ENCODE measurements at regions not wholly inside any gene's neighbourhood (a gene's known extent, or its start where the extent isn't known, plus 50 kb on each side); places are given as distances from the start of the nearest gene placed in this dataset.

DNA sequence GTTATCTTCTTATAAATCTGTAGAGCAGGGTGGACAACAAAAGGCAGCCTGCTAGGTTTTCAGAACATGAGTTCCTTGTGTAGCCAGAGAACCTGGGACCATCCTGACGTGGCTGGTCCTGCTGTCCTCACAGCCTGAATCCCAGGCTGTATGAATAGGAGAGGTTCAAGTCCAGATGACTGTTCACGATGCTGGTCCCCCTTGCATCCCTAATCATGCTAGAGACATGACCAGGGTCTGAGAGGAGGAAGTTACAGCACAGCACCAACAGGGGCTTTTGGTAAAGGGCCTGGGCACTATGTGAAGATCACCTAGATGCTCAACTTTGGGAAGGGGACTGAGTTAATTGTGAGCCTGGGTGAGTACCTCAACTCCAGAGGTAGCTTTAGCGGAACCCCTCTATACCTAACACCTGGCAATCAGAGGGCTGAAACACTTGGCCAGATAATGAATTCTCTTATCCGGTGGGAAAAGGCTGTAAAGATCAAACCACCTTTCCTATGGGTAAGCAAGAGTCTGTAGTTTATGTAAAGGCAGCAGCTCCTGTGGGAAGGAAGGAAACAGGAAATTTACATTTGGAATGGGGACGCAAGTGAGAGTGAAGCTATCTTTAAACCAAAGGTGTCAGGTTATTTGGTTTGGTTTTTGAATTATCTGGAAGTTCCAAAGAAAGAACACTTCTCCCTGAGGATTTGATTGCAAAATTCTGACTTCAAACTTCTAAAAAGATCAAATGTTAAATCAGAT, 112.8 kb downstream of the DAD1 start:
- TF ChIP-seq, protein P1, sequence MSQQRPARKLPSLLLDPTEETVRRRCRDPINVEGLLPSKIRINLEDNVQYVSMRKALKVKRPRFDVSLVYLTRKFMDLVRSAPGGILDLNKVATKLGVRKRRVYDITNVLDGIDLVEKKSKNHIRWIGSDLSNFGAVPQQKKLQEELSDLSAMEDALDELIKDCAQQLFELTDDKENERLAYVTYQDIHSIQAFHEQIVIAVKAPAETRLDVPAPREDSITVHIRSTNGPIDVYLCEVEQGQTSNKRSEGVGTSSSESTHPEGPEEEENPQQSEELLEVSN (IDR thresholded peaks at IDR 0.05): no peak
- TF ChIP-seq, protein P2, sequence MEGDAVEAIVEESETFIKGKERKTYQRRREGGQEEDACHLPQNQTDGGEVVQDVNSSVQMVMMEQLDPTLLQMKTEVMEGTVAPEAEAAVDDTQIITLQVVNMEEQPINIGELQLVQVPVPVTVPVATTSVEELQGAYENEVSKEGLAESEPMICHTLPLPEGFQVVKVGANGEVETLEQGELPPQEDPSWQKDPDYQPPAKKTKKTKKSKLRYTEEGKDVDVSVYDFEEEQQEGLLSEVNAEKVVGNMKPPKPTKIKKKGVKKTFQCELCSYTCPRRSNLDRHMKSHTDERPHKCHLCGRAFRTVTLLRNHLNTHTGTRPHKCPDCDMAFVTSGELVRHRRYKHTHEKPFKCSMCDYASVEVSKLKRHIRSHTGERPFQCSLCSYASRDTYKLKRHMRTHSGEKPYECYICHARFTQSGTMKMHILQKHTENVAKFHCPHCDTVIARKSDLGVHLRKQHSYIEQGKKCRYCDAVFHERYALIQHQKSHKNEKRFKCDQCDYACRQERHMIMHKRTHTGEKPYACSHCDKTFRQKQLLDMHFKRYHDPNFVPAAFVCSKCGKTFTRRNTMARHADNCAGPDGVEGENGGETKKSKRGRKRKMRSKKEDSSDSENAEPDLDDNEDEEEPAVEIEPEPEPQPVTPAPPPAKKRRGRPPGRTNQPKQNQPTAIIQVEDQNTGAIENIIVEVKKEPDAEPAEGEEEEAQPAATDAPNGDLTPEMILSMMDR (IDR thresholded peaks at IDR 0.05; ENCODE audit: control extremely low read depth in 1 of 3, insufficient read depth in 1 of 3, low read depth in 1 of 3, low read length in 3 of 3): no peak
- TF ChIP-seq ZNF274 (IDR thresholded peaks at IDR 0.05; ENCODE audit: borderline replicate concordance, extremely low read depth, low read length) (no peak), TAF1 (IDR thresholded peaks at IDR 0.05; ENCODE audit: low read depth, low read length) (no peak), RBBP5 (IDR thresholded peaks at IDR 0.05; ENCODE audit: borderline replicate concordance, low read depth, low read length) (no peak), EZH2 (IDR thresholded peaks at IDR 0.05; ENCODE audit: low read depth, low read length, severe bottlenecking) (no peak)
- TF ChIP-seq, protein P3, sequence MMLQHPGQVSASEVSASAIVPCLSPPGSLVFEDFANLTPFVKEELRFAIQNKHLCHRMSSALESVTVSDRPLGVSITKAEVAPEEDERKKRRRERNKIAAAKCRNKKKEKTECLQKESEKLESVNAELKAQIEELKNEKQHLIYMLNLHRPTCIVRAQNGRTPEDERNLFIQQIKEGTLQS (IDR thresholded peaks at IDR 0.05; ENCODE audit: insufficient read depth, low read depth, low read length): no peak
